HG03565 (cell line): ENCODE measurements at regions not wholly inside any gene's neighbourhood (a gene's known extent, or its start where the extent isn't known, plus 50 kb on each side); places are given as distances from the start of the nearest gene placed in this dataset.

Experiments used
- ATAC-seq: cut with Tn5 transposase; IDR thresholded peaks from one replicate; pipeline ENCODE4 v1.9.1; 2021; ENCODE audit warnings: mild to moderate bottlenecking, moderate library complexity; ENCODE audit not compliant: unreplicated experiment

DNA sequence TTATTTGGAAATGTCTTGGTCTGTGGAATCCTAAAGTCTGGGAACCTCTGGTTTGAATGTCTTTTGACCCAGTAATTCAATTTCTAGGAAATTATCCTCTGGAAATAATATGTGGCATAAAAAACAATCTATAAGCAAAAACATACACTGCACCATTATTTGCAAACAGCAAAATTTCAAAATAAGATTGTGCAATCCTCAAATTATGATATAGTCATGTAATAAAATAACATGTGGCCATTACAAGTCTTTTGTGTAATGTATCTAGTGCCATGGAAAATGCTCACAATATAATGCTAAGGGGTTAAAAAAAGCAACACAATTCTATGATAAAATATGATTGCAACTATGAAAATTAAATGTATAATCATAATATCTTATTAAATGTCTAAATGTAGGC lies 312.9 kb upstream of the RUNX1 start:
- no peak for ATAC-seq

DNA sequence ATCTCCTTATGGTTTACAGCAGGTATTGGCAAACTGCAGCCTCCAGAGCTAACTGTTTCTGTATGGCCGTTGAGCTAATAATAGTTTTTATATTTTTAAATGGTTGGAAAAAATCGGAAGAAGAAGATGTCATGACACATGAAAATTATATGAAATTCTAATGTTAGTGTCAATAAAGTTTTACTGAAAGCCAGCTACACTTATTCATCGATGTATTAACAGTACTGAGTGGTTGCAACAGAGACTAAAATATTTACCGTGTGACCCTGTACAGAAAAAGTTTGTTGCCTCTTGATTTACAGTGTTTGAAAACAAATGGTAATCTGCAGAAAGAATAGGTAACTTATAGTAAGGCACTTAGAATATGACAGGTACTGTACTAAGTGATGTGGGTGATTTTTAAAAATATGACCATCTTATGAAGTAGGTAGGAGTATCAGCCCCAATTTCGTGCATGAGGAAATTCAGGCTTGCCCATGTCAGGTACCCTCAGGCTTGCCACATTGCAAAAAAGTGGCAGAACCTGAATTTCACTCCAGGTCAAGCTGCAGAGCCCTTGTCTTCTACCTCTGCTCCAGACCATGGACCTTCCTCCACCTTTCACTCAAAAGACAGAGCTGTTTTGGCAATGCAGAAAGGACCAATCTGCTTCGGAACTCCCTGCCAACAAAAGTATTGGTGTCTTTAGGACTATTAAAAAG lies 311.9 kb upstream of the RUNX1 start:
- no peak for ATAC-seq

DNA sequence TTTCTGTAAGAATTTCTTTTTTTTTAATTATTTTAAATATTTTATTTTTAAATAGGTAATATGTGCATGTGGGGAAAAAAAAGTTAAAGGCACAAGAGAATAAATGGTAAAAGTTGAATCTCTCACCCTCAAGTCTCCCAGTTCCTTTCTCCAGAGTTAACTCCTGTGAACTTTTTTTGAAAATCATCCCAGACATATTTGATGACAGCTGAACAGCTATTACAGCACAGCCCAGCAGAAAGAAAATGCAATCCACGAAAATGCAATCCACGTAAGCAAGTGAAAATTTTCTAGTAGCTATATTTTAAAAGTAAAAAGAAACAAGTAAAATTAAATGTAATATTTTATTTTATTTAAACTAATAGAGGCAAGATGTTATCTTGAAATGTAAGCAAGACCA lies 310.0 kb upstream of the RUNX1 start:
- ATAC-seq = no peak

DNA sequence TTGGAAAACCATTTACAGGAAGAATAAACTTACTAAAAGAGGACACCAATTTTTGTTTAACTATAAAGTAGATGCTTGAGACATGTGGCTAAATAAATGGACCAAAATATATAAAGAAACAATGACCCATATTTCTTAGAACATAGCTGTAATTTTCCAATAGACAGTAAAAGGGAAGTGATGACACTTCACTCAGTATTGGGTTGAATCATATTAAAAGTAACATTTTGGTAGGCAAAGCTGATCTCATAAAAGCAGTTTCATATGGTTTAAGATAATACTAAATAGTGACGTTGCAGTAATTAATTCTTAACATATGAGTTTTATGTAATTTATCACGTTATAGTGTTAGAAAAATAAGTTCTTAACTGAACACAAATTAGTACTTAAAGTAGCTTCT lies 308.9 kb upstream of the RUNX1 start:
- ATAC-seq = no peak

- ATAC-seq = no peak
Observed at GRCh38 chr21:35357041-35357780, 308.1 kb upstream of the RUNX1 start.

- no peak for ATAC-seq
Observed at GRCh38 chr21:35354078-35354477, 305.0 kb upstream of the RUNX1 start.

DNA sequence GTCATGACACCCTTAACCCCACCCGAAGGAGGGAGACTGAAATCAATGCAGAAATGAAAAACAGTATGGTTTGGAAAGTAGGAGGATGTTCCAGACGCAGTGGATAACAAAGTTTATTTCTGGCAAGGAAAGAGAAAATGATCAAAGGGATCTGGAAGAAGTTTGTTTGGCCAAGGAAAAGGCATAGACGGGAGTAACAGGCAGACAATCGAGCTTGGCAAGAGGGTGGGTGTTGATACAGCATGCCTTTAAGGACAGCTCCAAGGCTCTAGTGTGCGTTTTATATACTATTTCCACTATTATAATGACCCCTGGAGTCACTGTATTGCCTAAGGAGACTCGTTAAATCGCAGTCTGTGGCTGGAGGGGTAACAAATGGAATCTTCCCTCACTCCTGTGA lies 303.7 kb upstream of the RUNX1 start:
- no peak for ATAC-seq

- no peak for ATAC-seq
Observed at GRCh38 chr21:35352066-35352770, 303.1 kb upstream of the RUNX1 start.

GRCh38 chr21:35351434-35351833 lies 302.3 kb upstream of the RUNX1 start:
- ATAC-seq = no peak

GRCh38 chr21:35350965-35351364 lies 301.9 kb upstream of the RUNX1 start:
- no peak for ATAC-seq

GRCh38 chr21:35349376-35350080 lies 300.4 kb upstream of the RUNX1 start:
- no peak for ATAC-seq

- no peak for ATAC-seq
Observed at GRCh38 chr21:35348686-35349085, 299.6 kb upstream of the RUNX1 start.

DNA sequence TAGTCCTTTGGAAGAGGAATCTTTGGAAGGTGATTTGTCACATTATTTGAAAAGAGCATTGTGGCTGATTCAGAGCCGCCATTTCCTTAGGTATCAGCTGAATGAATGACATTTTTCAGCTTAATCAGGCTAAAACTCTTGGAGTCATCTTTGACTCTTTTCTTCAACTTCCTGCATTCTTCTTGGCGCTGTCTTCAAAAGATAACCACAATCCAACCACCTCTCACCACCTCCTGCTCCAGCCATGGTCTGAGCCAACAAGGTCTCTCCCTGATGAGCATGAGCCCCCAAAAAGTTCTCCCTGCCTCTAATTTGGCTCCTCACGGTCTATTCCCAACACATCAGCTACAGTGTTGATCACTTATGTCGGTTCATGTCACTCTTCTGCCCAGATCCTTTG lies 297.6 kb upstream of the RUNX1 start:
- no peak for ATAC-seq

DNA sequence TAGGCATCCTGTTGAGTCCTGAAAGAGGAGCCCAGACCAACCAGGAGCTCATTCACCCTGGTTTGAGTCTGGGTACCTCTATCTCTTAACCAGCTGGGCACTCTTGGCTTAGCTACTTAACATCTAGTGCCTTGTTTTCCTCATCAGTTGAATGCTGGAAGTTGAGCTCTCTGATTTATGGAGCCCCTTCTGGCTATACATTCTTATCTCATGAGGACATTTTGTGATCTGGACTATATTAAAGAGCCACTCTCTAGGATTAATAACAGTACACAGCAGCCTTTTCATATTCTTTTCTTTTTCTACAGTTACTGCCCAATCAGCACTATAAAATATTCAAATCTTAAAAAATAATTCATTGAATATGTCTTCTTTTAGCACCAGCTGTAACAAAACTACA lies 296.9 kb upstream of the RUNX1 start:
- ATAC-seq = no peak

DNA sequence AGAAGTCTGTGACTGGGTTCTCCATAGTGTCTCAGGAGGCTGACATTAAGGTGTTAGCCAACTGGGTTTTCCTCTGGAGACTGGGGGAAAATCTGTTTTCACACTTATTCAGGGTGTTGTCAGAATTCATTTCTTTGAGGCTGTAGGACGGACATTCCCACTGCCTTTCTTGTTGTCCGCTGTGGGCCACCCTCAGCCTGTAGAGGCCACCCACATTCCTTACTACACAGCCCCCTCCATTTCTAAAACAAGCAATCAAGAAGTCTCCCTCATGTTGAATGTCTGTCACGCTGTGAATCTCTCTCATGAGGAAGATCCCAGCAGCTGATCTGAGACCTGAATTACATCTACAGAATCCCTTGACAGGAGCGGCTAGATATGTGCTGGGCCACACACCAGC lies 295.5 kb upstream of the RUNX1 start:
- ATAC-seq = no peak

DNA sequence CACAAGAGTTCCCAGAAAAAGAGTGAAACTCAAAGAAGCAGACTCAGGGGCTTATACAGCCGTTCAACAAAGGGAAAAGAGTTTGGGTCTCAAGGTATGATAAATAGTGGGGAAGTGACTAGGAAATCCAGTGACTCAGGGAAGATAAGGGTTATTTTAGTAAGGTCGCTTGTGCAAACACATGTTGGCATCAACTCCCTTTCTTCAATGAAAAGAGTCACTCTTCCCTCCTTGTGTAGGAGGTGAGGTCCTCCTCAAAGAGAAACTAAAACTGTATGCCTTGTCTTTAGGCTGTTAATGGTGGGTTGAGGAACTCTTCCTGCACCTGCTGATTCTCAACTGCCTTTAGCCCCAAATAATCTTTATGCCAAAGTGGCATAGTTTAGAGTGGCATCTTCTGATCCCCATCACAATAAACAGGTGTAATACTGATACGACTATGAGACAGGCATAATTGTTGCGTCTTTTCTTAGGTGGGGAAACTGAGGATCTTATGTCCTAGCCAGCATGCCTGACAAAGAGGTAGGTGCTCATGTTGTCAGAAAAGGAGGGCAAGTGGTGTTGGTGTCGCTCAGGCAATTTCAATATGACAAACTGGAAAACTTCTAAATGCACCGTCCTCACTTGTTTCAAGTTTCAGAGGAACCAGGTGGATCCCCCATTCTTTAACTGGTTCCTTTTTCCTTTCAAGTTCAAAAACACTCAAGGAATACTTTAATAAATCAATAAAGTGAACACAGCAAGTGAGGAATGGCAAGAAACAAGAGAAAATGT lies 294.1 kb upstream of the RUNX1 start:
- ATAC-seq = no peak

GRCh38 chr21:35342440-35342839 lies 293.3 kb upstream of the RUNX1 start:
- ATAC-seq = peak; percentile 88

DNA sequence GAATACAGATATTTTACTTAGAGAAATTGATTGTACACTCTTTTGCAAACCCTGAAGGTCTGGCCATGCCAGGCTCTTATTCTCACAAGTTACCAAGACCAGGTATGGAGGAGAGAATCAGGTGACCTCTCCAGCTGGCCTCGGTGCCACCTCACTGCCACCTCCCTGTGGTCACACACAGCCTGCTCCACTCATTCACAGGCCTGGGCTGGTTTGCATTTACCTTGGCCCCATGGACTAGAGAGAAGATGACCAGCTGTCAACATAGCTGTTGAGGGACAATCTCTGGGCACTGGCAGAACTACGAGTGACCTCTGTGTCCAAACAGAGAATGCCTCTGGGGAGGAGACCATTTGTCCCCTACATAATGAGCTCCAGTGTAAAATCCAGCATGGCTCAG lies 291.2 kb upstream of the RUNX1 start:
- ATAC-seq = no peak

DNA sequence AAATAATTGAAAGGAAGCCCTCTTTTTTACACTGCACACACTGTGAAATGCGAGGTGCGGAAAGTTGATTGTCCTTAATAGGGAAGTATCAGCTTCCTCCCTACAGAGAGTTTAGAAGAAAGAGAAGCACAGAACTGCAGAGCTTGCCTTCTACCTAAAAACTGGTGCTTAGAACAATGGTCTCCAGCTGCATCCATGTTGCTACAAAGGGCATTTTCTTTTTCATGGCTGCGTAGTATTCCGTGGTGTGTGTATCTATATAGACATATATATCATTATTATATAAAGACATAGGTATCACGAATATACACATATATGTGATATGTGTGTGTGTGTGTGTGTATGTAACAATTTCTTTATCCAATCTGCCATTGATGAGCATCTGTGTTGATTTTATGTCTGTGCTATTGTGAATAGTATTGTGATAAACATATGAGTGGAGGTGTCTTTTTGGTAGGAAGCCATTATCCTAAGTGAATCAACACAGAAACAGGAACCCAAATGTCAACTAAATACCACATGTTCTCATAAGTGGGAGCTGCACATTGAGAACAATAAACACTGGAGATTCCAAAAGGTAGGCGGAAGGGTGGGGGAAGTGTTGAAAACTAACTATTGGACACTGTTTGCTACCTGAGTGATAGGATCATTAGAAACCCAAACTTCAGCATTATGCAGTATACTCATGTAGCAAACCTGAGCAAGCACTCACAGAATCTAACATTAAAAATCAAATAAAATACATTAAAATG lies 290.0 kb upstream of the RUNX1 start:
- no peak for ATAC-seq

DNA sequence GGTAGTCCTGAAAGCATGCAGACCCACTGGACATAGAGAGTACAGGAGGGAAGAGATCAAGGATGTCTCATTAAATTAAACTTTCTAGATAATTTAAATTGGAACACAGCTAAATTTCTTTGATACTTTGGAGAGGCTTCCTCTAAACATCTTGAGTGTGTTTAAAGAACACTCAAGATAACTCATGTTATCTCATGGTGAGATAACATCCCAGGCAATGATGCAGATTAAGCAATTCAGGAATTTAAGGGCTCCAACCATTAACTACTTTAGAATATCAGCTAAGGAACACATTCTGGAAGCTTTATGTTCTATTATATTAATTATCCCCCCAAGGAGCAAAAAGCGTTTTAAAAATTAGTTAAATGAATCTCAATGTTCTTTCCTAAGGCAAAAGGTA lies 289.2 kb upstream of the RUNX1 start:
- ATAC-seq = no peak
